Bronchial epithelial cell (primary cell): ENCODE measurements at regions not wholly inside any gene's neighbourhood (a gene's known extent, or its start where the extent isn't known, plus 50 kb on each side); places are given as distances from the start of the nearest gene placed in this dataset.

ENCODE experiments used
- DNase-seq: peaks from one replicate; pipeline ENCODE4 v3.0.0-alpha.2; 2010; ENCODE audit warnings: low read depth
- FAIRE-seq: peaks from 2 replicates; lab custom pipeline; 2011; peaks lifted over from hg19 to GRCh38; lab: Jason Lieb, UNC
- H3K27me3 ChIP-seq: 2 replicates; pipeline ENCODE4 v1.5.1; 2011; ENCODE audit warnings: low read length; ENCODE audit not compliant: control insufficient read depth, insufficient read depth
- H3K36me3 ChIP-seq: 2 replicates; pipeline ENCODE4 v1.5.1; 2011; ENCODE audit warnings: low read length; ENCODE audit not compliant: control insufficient read depth, insufficient read depth
- H3K4me3 ChIP-seq: 2 replicates; pipeline ENCODE4 v1.5.1; 2011; ENCODE audit warnings: mild to moderate bottlenecking, low read depth, low read length, control low read depth
- TF ChIP-seq, protein P1 (sequence below): IDR thresholded peaks from 2 replicates; pipeline ENCODE4 v1.5.1; 2011; ENCODE audit warnings: mild to moderate bottlenecking, moderate library complexity, low read length, control low read depth, inconsistent platforms; ENCODE audit not compliant: insufficient read depth, severe bottlenecking

DNA sequence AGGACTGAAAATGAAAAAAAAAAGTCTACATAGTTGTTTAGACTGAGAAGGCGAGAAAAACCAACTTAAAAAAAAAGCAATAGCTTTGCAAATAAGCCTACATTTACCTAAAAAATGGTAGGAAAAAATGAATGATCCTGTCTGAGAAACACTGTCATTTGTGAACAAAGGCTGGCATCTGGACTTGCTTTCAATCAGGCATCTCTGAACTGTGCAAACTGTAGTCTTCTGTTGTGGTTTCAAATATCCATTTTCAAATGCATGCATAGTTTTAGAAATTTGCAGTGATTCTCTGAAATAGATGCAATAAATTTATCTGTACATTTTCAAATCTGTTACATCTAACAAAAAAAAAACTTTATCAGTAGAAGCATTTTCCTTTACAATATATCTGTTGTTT, 106.1 kb upstream of the LUZP2 start:
- TF ChIP-seq, protein P1, sequence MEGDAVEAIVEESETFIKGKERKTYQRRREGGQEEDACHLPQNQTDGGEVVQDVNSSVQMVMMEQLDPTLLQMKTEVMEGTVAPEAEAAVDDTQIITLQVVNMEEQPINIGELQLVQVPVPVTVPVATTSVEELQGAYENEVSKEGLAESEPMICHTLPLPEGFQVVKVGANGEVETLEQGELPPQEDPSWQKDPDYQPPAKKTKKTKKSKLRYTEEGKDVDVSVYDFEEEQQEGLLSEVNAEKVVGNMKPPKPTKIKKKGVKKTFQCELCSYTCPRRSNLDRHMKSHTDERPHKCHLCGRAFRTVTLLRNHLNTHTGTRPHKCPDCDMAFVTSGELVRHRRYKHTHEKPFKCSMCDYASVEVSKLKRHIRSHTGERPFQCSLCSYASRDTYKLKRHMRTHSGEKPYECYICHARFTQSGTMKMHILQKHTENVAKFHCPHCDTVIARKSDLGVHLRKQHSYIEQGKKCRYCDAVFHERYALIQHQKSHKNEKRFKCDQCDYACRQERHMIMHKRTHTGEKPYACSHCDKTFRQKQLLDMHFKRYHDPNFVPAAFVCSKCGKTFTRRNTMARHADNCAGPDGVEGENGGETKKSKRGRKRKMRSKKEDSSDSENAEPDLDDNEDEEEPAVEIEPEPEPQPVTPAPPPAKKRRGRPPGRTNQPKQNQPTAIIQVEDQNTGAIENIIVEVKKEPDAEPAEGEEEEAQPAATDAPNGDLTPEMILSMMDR: no peak
- Histone ChIP-seq H3K27me3 (no peaks in the 10 kb centered on the region), H3K36me3 (no peaks in the 10 kb centered on the region), H3K4me3 (no peak overlapping the region)
- FAIRE-seq (no peak), DNase-seq (no peak)

DNA sequence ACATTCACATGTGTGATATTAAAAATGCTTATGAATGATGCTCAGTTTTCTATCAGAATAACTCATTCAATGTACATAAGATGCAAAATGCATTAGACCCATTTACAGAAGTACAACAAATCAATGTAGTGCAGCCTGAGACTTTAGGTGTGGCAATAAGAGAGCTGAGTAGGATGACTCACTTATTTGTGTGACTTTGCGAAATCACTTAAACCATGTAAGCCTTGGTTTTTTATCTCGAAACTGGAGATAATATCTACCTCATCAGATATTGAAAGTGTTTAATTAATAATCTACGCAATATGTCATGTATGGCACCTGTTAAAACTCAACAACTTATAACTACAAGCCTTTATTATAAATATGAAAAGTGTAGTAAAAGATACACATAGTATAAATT, 105.7 kb upstream of the LUZP2 start:
- H3K36me3 ChIP-seq: no peaks in the 10 kb centered on the region
- TF ChIP-seq, protein P1: no peak
- no peak overlapping the region for H3K4me3 ChIP-seq
- FAIRE-seq (no peak), DNase-seq (peak; percentile 87)
- H3K27me3 ChIP-seq: no peaks in the 10 kb centered on the region

- Histone ChIP-seq H3K4me3 (no peak overlapping the region), H3K36me3 (no peaks in the 10 kb centered on the region), H3K27me3 (no peaks in the 10 kb centered on the region)
- TF ChIP-seq, protein P1: no peak
- peak; percentile 73 for DNase-seq
- FAIRE-seq: no peak
Measured at GRCh38 chr11:24400059-24400665, 96.7 kb upstream of the LUZP2 start.

- DNase-seq: no peak
- TF ChIP-seq, protein P1: no peak
- FAIRE-seq: no peak
- Histone ChIP-seq H3K36me3 (no peaks in the 10 kb centered on the region), H3K27me3 (no peaks in the 10 kb centered on the region), H3K4me3 (no peak overlapping the region)
Measured at GRCh38 chr11:24406389-24406788, 90.5 kb upstream of the LUZP2 start.

DNA sequence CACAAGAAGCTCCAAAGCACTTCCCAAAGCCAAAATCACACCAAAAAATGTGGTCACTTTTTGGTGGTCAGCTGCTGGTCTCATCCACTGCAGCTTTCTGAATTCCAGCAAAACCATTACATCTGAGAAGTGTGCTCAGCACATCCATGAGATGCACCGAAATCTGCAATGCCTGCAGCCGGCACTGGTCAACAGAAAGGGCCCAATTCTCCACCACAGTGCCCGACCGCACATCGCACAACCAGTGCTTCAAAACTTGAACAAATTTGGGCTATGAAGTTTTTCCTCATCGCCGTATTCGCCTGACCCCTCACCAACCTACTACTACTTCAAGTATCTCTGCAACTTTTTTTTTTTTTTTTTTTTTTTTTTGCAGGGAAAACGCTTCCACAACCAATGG, 89.9 kb upstream of the LUZP2 start:
- DNase-seq (no peak), FAIRE-seq (no peak)
- TF ChIP-seq, protein P1: no peak
- Histone ChIP-seq H3K4me3 (no peak overlapping the region), H3K36me3 (no peaks in the 10 kb centered on the region), H3K27me3 (no peaks in the 10 kb centered on the region)

DNA sequence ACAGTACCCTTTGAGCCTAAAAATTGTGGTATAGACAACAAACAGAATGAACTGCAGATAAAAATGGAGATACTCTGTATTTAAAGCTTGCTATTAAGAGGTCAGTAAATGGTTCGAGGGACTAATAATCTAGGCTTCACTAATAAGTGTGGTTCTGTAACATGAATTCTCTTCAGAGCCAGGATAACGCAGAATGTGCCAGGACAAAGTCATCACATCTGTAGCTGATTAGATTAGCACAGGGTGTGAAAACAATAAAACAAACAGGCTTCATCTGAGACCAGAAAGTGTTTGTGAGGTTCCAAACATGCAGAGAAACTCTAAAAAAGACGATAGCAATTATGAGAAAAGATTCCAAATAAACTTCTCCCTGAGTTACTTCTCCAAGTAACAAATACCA, 89.1 kb upstream of the LUZP2 start:
- Histone ChIP-seq H3K4me3 (no peak overlapping the region), H3K36me3 (no peaks in the 10 kb centered on the region), H3K27me3 (no peaks in the 10 kb centered on the region)
- DNase-seq: no peak
- TF ChIP-seq, protein P1: no peak
- FAIRE-seq: no peak
